Naive thymus-derived CD4-positive, alpha-beta T cell (primary cell): ENCODE measurements at regions not wholly inside any gene's neighbourhood (a gene's known extent, or its start where the extent isn't known, plus 50 kb on each side); places are given as distances from the start of the nearest gene placed in this dataset.

ENCODE experiments used
- ATAC-seq: fragments of 150-1000 bp; cut with Tn5 transposase; 2 replicates; pipeline ENCODE4 v1.10.0; 2021; ENCODE audit warnings: mild to moderate bottlenecking, moderate library complexity
- CTCF ChIA-PET: fragments of 350-600 bp; sonication (Branson Sonifier 250); formaldehyde crosslinking; loops from one replicate; lab custom pipeline; 2021; ENCODE audit warnings: antibody characterized with exemption; lab: Charles Lee
- POLR2A ChIA-PET: fragments of 350-600 bp; sonication (Branson Sonifier 250); formaldehyde crosslinking; loops from one replicate; lab custom pipeline; 2021; ENCODE audit warnings: antibody characterized with exemption, inconsistent platforms; lab: Charles Lee
- DNase-seq, 9 donors: peaks; one replicate each; pipeline versions ENCODE4 v3.0.0 to v3.0.0-alpha.2; 2020 to 2022; ENCODE audit warnings: mixed read lengths in 1 of 9
- H3K27ac ChIP-seq: one replicate; pipeline ENCODE4 v1.7.0; 2013; ENCODE audit warnings: mild to moderate bottlenecking, low read depth, low read length, moderate library complexity
- H3K27me3 ChIP-seq, 2 donors: one replicate each; pipeline ENCODE4 v1.7.0; 2013; ENCODE audit warnings: low read length in 2 of 2, mild to moderate bottlenecking in 2 of 2, moderate library complexity in 2 of 2; ENCODE audit not compliant: control insufficient read depth in 2 of 2, insufficient read depth in 2 of 2
- H3K36me3 ChIP-seq, 3 experiments: 1 replicate in 2 of 3; 2 replicates in 1 of 3; pipeline ENCODE4 v1.7.0; 2013; ENCODE audit warnings: low read length in 3 of 3, mild to moderate bottlenecking in 3 of 3, moderate library complexity in 1 of 3; ENCODE audit not compliant: insufficient read depth in 3 of 3, control insufficient read depth in 2 of 3
- H3K4me1 ChIP-seq, 2 donors: one replicate each; pipeline ENCODE4 v1.7.0; 2013; ENCODE audit warnings: low read length in 2 of 2, mild to moderate bottlenecking in 2 of 2, moderate library complexity in 1 of 2; ENCODE audit not compliant: control insufficient read depth in 2 of 2, insufficient read depth in 2 of 2
- H3K4me3 ChIP-seq: 2 replicates; pipeline ENCODE4 v1.7.0; 2013; ENCODE audit warnings: mild to moderate bottlenecking, low read length
- H3K9me3 ChIP-seq, 3 experiments: 1 replicate in 2 of 3; 2 replicates in 1 of 3; pipeline ENCODE4 v1.7.0; 2013; ENCODE audit warnings: low read length in 3 of 3; ENCODE audit not compliant: control insufficient read depth in 2 of 3
- H3K27ac Mint-ChIP-seq, 9 donors: one replicate each; pipeline ENCODE4 v1.8.0; 2020 to 2022; ENCODE audit warnings: mixed read lengths in 9 of 9, mild to moderate bottlenecking in 8 of 9, moderate library complexity in 5 of 9, inconsistent platforms in 2 of 9
- H3K27me3 Mint-ChIP-seq, 5 donors: one replicate each; pipeline ENCODE4 v1.8.0; 2021 to 2022; ENCODE audit warnings: mixed read lengths in 5 of 5, mild to moderate bottlenecking in 1 of 5
- H3K36me3 Mint-ChIP-seq, 5 donors: one replicate each; pipeline ENCODE4 v1.8.0; 2020 to 2022; ENCODE audit warnings: mixed read lengths in 5 of 5, mild to moderate bottlenecking in 3 of 5, inconsistent platforms in 1 of 5
- H3K4me1 Mint-ChIP-seq, 7 donors: one replicate each; pipeline ENCODE4 v1.8.0; 2020 to 2022; ENCODE audit warnings: mixed read lengths in 7 of 7, mild to moderate bottlenecking in 3 of 7, inconsistent platforms in 1 of 7
- H3K4me3 Mint-ChIP-seq, 10 donors: one replicate each; pipeline ENCODE4 v1.8.0; 2020 to 2022; ENCODE audit warnings: mild to moderate bottlenecking in 10 of 10, mixed read lengths in 10 of 10, moderate library complexity in 6 of 10, inconsistent platforms in 2 of 10
- H3K9me3 Mint-ChIP-seq, 11 donors: one replicate each; pipeline ENCODE4 v1.8.0; 2020 to 2022; ENCODE audit warnings: mixed read lengths in 11 of 11, mild to moderate bottlenecking in 4 of 11, inconsistent platforms in 1 of 11, moderate library complexity in 1 of 11
- intact Hi-C, 2 donors: fragments of 100-400 bp; cut with micrococcal nuclease; formaldehyde crosslinking; loops; one replicate each; pipeline ENCODE4 v1.15.1; 2023

- peaks cover 0 to 6% (median 3%) of the 10 kb centered on the region in 7 donors for H3K4me1 Mint-ChIP-seq
- Histone ChIP-seq H3K36me3 (no peaks in the 10 kb centered on the region), H3K4me1 (no peaks in the 10 kb centered on the region), H3K27ac (no peak overlapping the region), H3K27me3 (no peaks in the 10 kb centered on the region), H3K4me3 (no peak overlapping the region), H3K9me3 (no peaks in the 10 kb centered on the region)
- H3K27ac Mint-ChIP-seq: no peak overlapping the region
- CTCF ChIA-PET: no interaction called here
- H3K4me3 Mint-ChIP-seq: no peak overlapping the region
- POLR2A ChIA-PET: no interaction called here
- intact Hi-C loops: no loop called here
- H3K36me3 Mint-ChIP-seq: no peaks in the 10 kb centered on the region
- DNase-seq (no peak), ATAC-seq (no peak)
- H3K27me3 Mint-ChIP-seq: peaks cover 0 to 15% (median 4%) of the 10 kb centered on the region in 5 donors
- H3K9me3 Mint-ChIP-seq: peaks cover 0 to under 1% (median 0%) of the 10 kb centered on the region in 11 donors
These were observed 193.2 kb upstream of the HABP2 start for GRCh38 chr10:113359655-113360054.

GRCh38 chr10:113360870-113361269, 192.0 kb upstream of the HABP2 start:
- Histone ChIP-seq H3K27me3 (no peaks in the 10 kb centered on the region), H3K4me3 (no peak overlapping the region), H3K36me3 (no peaks in the 10 kb centered on the region), H3K4me1 (no peaks in the 10 kb centered on the region), H3K27ac (no peak overlapping the region), H3K9me3 (no peaks in the 10 kb centered on the region)
- ChIA-PET CTCF (no interaction called here), POLR2A (no interaction called here)
- intact Hi-C loops: no loop called here
- Mint-ChIP-seq H3K27ac (no peak overlapping the region), H3K27me3 (peaks cover 0 to 9% (median 4%) of the 10 kb centered on the region in 5 donors), H3K36me3 (no peaks in the 10 kb centered on the region), H3K4me1 (peaks cover 0 to 6% (median 5%) of the 10 kb centered on the region in 7 donors), H3K4me3 (no peak overlapping the region), H3K9me3 (peaks cover 0 to 6% (median 0%) of the 10 kb centered on the region in 11 donors)
- ATAC-seq (no peak), DNase-seq (no peak)

- POLR2A ChIA-PET: no interaction called here
- Mint-ChIP-seq H3K9me3 (peaks cover 0 to 10% (median 0%) of the 10 kb centered on the region in 11 donors), H3K27ac (peak overlapping the region in 1 of 9 donors; percentile 39), H3K4me1 (peaks cover 0 to 6% (median 5%) of the 10 kb centered on the region in 7 donors), H3K4me3 (no peak overlapping the region), H3K36me3 (no peaks in the 10 kb centered on the region), H3K27me3 (peaks cover 0 to 7% (median 4%) of the 10 kb centered on the region in 5 donors)
- Histone ChIP-seq H3K4me3 (no peak overlapping the region), H3K4me1 (no peaks in the 10 kb centered on the region), H3K27me3 (no peaks in the 10 kb centered on the region), H3K36me3 (no peaks in the 10 kb centered on the region), H3K9me3 (no peaks in the 10 kb centered on the region), H3K27ac (no peak overlapping the region)
- no peak for ATAC-seq
- no peak for DNase-seq
- CTCF ChIA-PET: no interaction called here
- intact Hi-C loops: no loop called here
These were observed 190.2 kb upstream of the HABP2 start for GRCh38 chr10:113362645-113363091.

- Histone ChIP-seq H3K4me3 (no peak overlapping the region), H3K9me3 (no peaks in the 10 kb centered on the region), H3K36me3 (no peaks in the 10 kb centered on the region), H3K27me3 (no peaks in the 10 kb centered on the region), H3K27ac (no peak overlapping the region), H3K4me1 (no peaks in the 10 kb centered on the region)
- Mint-ChIP-seq H3K36me3 (no peaks in the 10 kb centered on the region), H3K27me3 (peaks cover 0 to 7% (median 4%) of the 10 kb centered on the region in 5 donors), H3K4me3 (no peak overlapping the region), H3K27ac (no peak overlapping the region), H3K4me1 (peaks cover 0 to 6% (median 5%) of the 10 kb centered on the region in 7 donors), H3K9me3 (peaks cover 0 to 10% (median 0%) of the 10 kb centered on the region in 11 donors)
- no peak for ATAC-seq
- DNase-seq: no peak
- ChIA-PET CTCF (no interaction called here), POLR2A (no interaction called here)
- intact Hi-C loops: no loop called here
These were observed 188.6 kb upstream of the HABP2 start for GRCh38 chr10:113364227-113364626.

- Mint-ChIP-seq H3K36me3 (no peaks in the 10 kb centered on the region), H3K27me3 (peaks cover 2 to 22% (median 14%) of the 10 kb centered on the region in 5 donors), H3K9me3 (peaks cover 0 to 10% (median 0%) of the 10 kb centered on the region in 11 donors), H3K4me1 (peaks cover 0 to 4% (median 0%) of the 10 kb centered on the region in 7 donors), H3K4me3 (no peak overlapping the region), H3K27ac (no peak overlapping the region)
- no peak overlapping the region for H3K27ac ChIP-seq
- DNase-seq (no peak), ATAC-seq (no peak)
- H3K27me3 ChIP-seq: no peaks in the 10 kb centered on the region
- H3K4me1 ChIP-seq: no peaks in the 10 kb centered on the region
- no peak overlapping the region for H3K4me3 ChIP-seq
- ChIA-PET POLR2A (no interaction called here), CTCF (interaction anchor here (0.6 kb wide), 1 partner anchor 1416 kb away, joined by 4 read pairs; no protein-coding TSS in a partner anchor)
- no peaks in the 10 kb centered on the region for H3K9me3 ChIP-seq
- H3K36me3 ChIP-seq: no peaks in the 10 kb centered on the region
- intact Hi-C loops: no loop called here
These were observed 184.0 kb upstream of the HABP2 start for GRCh38 chr10:113368666-113369364.

- H3K27me3 ChIP-seq: no peaks in the 10 kb centered on the region
- peaks cover 0 to 10% (median 0%) of the 10 kb centered on the region in 11 donors for H3K9me3 Mint-ChIP-seq
- intact Hi-C loops: no loop called here
- no peaks in the 10 kb centered on the region for H3K9me3 ChIP-seq
- H3K4me3 Mint-ChIP-seq: no peak overlapping the region
- no peak overlapping the region for H3K27ac Mint-ChIP-seq
- no peaks in the 10 kb centered on the region for H3K36me3 Mint-ChIP-seq
- no peaks in the 10 kb centered on the region for H3K36me3 ChIP-seq
- POLR2A ChIA-PET: no interaction called here
- H3K27me3 Mint-ChIP-seq: peaks cover 2 to 22% (median 14%) of the 10 kb centered on the region in 5 donors
- peaks cover 0 to 4% (median 0%) of the 10 kb centered on the region in 7 donors for H3K4me1 Mint-ChIP-seq
- CTCF ChIA-PET: interaction anchor here (0.6 kb wide), 1 partner anchor 1415 kb away, joined by 4 read pairs; no protein-coding TSS in a partner anchor
- H3K4me3 ChIP-seq: no peak overlapping the region
- ATAC-seq: no peak
- DNase-seq: no peak
- no peaks in the 10 kb centered on the region for H3K4me1 ChIP-seq
- no peak overlapping the region for H3K27ac ChIP-seq
These were observed 183.5 kb upstream of the HABP2 start for GRCh38 chr10:113369365-113369694.

GRCh38 chr10:113376428-113376827, 176.4 kb upstream of the HABP2 start:
- ATAC-seq (no peak), DNase-seq (no peak)
- ChIA-PET POLR2A (no interaction called here), CTCF (no interaction called here)
- H3K4me3 ChIP-seq: no peak overlapping the region
- Mint-ChIP-seq H3K4me3 (no peak overlapping the region), H3K9me3 (peaks cover 0 to 2% (median 0%) of the 10 kb centered on the region in 11 donors), H3K27ac (no peak overlapping the region), H3K36me3 (no peaks in the 10 kb centered on the region), H3K27me3 (peaks cover 0 to 16% (median 11%) of the 10 kb centered on the region in 5 donors), H3K4me1 (peaks cover 0 to 7% (median 4%) of the 10 kb centered on the region in 7 donors)
- intact Hi-C loops: no loop called here
- no peaks in the 10 kb centered on the region for H3K36me3 ChIP-seq
- H3K27ac ChIP-seq: no peak overlapping the region
- no peaks in the 10 kb centered on the region for H3K27me3 ChIP-seq
- no peaks in the 10 kb centered on the region for H3K9me3 ChIP-seq
- peaks cover 0 to 1% of the 10 kb centered on the region in 2 donors for H3K4me1 ChIP-seq
